ENCODE measurements at regions not wholly inside any gene's neighbourhood (a gene's known extent, or its start where the extent isn't known, plus 50 kb on each side); places are given as distances from the start of the nearest gene placed in this dataset.

DNA sequence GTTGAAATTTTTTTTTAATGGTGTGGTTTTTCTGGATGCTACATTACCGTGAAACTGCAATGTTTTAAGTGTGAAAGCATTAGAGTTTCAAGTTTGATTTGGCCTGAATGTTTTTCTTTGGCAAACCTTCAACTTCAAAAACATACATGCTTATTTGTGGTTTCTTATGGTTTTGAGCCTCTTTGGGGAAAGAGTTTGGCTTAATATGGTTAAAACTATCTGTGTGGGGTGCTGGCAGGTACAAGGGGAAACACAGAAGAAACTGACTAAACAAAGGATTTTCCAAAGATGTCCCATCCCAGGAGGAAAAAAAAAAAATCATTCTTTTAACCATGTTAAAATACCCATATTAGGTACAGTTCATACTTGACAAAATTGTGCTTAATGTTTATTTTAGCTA, 121.1 kb downstream of the HGF start:
- intact Hi-C loops (cut with micrococcal nuclease; ENCODE audit: unreplicated experiment): no loop called here
- no peaks in the 10 kb centered on the region; the same call in 1 of the 2 replicates for H3K9me3 ChIP-seq
- no peaks in the 10 kb centered on the region for H3K4me1 ChIP-seq
- H3K36me3 Mint-ChIP-seq (ENCODE audit: insufficient read depth, unreplicated experiment): no peaks in the 10 kb centered on the region
- no peaks in the 10 kb centered on the region for H3K36me3 ChIP-seq (ENCODE audit: control insufficient read depth, insufficient read depth, low read length)
- TF ChIP-seq, protein P1, sequence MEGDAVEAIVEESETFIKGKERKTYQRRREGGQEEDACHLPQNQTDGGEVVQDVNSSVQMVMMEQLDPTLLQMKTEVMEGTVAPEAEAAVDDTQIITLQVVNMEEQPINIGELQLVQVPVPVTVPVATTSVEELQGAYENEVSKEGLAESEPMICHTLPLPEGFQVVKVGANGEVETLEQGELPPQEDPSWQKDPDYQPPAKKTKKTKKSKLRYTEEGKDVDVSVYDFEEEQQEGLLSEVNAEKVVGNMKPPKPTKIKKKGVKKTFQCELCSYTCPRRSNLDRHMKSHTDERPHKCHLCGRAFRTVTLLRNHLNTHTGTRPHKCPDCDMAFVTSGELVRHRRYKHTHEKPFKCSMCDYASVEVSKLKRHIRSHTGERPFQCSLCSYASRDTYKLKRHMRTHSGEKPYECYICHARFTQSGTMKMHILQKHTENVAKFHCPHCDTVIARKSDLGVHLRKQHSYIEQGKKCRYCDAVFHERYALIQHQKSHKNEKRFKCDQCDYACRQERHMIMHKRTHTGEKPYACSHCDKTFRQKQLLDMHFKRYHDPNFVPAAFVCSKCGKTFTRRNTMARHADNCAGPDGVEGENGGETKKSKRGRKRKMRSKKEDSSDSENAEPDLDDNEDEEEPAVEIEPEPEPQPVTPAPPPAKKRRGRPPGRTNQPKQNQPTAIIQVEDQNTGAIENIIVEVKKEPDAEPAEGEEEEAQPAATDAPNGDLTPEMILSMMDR (IDR thresholded peaks at IDR 0.05; ENCODE audit: insufficient read depth in 1 of 2, low read depth in 1 of 2, low read length in 1 of 2, severe bottlenecking in 1 of 2, unreplicated experiment in 1 of 2): no peak
- peaks cover 3% of the 10 kb centered on the region for H3K27me3 Mint-ChIP-seq (ENCODE audit: insufficient read depth, unreplicated experiment)
- H3K4me3 ChIP-seq (ENCODE audit: low read depth, low read length): no peak overlapping the region
- no peaks in the 10 kb centered on the region for H3K27me3 ChIP-seq (replicated peaks; ENCODE audit: control insufficient read depth, insufficient read depth, low read length)
- BruUV-seq (replicated peaks): no TSS peak
- POLR2A ChIA-PET: no interaction called here
- CTCF ChIA-PET: no interaction called here
- DNase-seq: no peak
- H3K9me3 Mint-ChIP-seq (ENCODE audit: unreplicated experiment): peaks cover 16% of the 10 kb centered on the region
- H3K4me3 Mint-ChIP-seq (ENCODE audit: unreplicated experiment): no peak overlapping the region
- H3K27ac Mint-ChIP-seq (ENCODE audit: unreplicated experiment): no peak overlapping the region
- H3K4me1 Mint-ChIP-seq (ENCODE audit: low read depth, unreplicated experiment): no peaks in the 10 kb centered on the region

DNA sequence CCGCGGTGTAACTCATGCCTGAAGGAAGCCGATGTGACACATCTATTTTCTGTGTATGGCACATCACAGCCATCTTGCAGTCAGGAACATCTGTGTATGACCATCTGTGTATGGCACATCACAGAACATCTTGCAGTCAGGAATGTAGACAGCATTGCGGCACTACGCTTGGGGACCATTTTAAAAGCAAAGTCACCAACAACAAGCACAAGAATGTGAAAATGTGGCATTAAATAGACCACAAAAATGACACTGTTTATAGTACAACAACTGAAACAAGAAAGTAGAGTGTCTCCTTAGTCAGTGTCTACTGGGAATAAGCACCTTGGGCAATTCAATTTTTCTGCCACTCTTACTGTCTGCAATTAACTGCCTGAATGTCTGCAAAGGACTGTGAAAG, 124.4 kb downstream of the HGF start:
- DNase-seq: no peak
- H3K9me3 ChIP-seq: no peaks in the 10 kb centered on the region
- peaks cover 3% of the 10 kb centered on the region for H3K27me3 Mint-ChIP-seq (ENCODE audit: insufficient read depth, unreplicated experiment)
- intact Hi-C loops (cut with micrococcal nuclease; ENCODE audit: unreplicated experiment): no loop called here
- H3K27ac Mint-ChIP-seq (ENCODE audit: unreplicated experiment): no peak overlapping the region
- H3K27me3 ChIP-seq (replicated peaks; ENCODE audit: control insufficient read depth, insufficient read depth, low read length): no peaks in the 10 kb centered on the region
- H3K36me3 ChIP-seq (ENCODE audit: control insufficient read depth, insufficient read depth, low read length): no peaks in the 10 kb centered on the region
- ChIA-PET CTCF (no interaction called here), POLR2A (no interaction called here)
- H3K9me3 Mint-ChIP-seq (ENCODE audit: unreplicated experiment): peaks cover 11% of the 10 kb centered on the region
- H3K4me1 ChIP-seq: no peaks in the 10 kb centered on the region
- TF ChIP-seq, protein P1 (IDR thresholded peaks at IDR 0.05; ENCODE audit: insufficient read depth in 1 of 2, low read depth in 1 of 2, low read length in 1 of 2, severe bottlenecking in 1 of 2, unreplicated experiment in 1 of 2): no peak
- H3K4me1 Mint-ChIP-seq (ENCODE audit: low read depth, unreplicated experiment): no peaks in the 10 kb centered on the region
- H3K36me3 Mint-ChIP-seq (ENCODE audit: insufficient read depth, unreplicated experiment): no peaks in the 10 kb centered on the region
- H3K4me3 Mint-ChIP-seq (ENCODE audit: unreplicated experiment): no peak overlapping the region
- H3K4me3 ChIP-seq (ENCODE audit: low read depth, low read length): no peak overlapping the region
- BruUV-seq (replicated peaks): no TSS peak

DNA sequence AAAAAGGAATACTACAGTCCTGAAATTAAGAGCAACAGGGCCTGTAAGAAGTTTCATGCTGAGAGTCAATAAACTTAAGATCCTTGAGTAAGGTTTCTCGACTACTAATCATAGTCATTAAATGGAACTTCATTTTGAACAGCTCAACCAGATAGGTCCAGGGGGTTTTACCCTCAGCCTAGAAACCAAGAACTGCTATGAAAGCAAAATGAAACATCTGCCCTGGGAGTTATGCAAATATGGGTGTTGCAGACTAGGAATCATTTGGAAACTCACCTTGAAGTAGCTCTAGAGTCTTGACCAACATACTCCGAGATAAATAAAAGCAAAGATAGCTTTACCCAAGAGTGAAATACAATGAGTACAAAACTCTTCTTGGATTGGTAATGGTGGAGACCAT, 128.0 kb downstream of the HGF start:
- Mint-ChIP-seq H3K4me3 (ENCODE audit: unreplicated experiment) (no peak overlapping the region), H3K36me3 (ENCODE audit: insufficient read depth, unreplicated experiment) (no peaks in the 10 kb centered on the region), H3K27me3 (ENCODE audit: insufficient read depth, unreplicated experiment) (peaks cover 3% of the 10 kb centered on the region), H3K9me3 (ENCODE audit: unreplicated experiment) (peaks cover 20% of the 10 kb centered on the region), H3K27ac (ENCODE audit: unreplicated experiment) (no peak overlapping the region), H3K4me1 (ENCODE audit: low read depth, unreplicated experiment) (peaks cover 5% of the 10 kb centered on the region)
- TF ChIP-seq, protein P1 (IDR thresholded peaks at IDR 0.05; ENCODE audit: insufficient read depth in 1 of 2, low read depth in 1 of 2, low read length in 1 of 2, severe bottlenecking in 1 of 2, unreplicated experiment in 1 of 2): no peak
- Histone ChIP-seq H3K27me3 (replicated peaks; ENCODE audit: control insufficient read depth, insufficient read depth, low read length) (no peaks in the 10 kb centered on the region), H3K4me1 (no peaks in the 10 kb centered on the region), H3K36me3 (ENCODE audit: control insufficient read depth, insufficient read depth, low read length) (no peaks in the 10 kb centered on the region), H3K9me3 (no peaks in the 10 kb centered on the region), H3K4me3 (ENCODE audit: low read depth, low read length) (no peak overlapping the region)
- CTCF ChIA-PET: no interaction called here
- intact Hi-C loops (cut with micrococcal nuclease; ENCODE audit: unreplicated experiment): no loop called here
- BruUV-seq (replicated peaks): no TSS peak
- POLR2A ChIA-PET: no interaction called here
- DNase-seq: no peak
